DLD1 (cell line): ENCODE measurements at regions not wholly inside any gene's neighbourhood (a gene's known extent, or its start where the extent isn't known, plus 50 kb on each side); places are given as distances from the start of the nearest gene placed in this dataset.
"Not testable (repeated sequence)": the region's sequence is repeated elsewhere in the genome, so short reads cannot be mapped to it uniquely, and the experiment has no call there.

Source experiments
- in situ Hi-C: cut with HindIII; loops from 2 replicates; pipeline ENCODE4 v1.10.0; 2017; ENCODE audit warnings: low sequenced_read_pairs

DNA sequence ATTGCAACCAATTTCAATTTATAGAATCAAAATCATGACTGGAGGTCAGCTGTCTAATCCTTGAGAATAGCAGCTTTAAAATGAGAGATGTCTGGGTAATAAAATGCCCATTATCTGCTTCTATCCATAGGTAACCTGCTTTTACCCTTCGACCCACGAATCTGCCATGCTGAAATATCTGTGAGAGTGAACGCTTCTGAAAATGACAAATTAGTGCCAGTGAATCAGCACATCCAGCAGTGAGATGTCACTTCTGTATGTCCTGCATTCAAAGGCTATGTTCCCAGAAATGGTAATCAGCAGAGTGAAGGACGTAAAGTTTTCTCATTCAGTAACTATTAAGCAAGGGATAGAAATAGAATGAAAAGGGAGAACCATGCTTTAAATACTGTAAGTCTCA lies 532.4 kb upstream of the ITGA1 start:
- in situ Hi-C loops, result no loop called here

DNA sequence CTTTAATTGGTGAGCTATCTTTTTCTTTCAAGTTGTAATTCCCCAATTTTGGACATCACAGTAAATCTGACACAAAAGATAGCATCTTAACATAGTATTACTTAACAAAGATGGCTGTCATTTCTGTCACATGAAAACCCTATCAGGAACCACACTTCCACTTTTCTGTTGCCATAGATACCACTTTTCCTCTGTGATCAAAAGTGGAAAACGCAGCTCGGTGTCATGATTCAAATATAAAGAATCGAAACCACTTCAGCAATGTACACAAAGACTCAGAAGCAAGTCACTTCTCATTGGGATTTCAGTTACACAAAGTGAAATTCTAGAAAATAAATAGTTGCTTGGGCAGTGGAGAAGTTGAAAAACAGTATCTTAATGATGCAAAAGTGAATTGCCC lies 524.9 kb upstream of the ITGA1 start:
- in situ Hi-C loops, result no loop called here

DNA sequence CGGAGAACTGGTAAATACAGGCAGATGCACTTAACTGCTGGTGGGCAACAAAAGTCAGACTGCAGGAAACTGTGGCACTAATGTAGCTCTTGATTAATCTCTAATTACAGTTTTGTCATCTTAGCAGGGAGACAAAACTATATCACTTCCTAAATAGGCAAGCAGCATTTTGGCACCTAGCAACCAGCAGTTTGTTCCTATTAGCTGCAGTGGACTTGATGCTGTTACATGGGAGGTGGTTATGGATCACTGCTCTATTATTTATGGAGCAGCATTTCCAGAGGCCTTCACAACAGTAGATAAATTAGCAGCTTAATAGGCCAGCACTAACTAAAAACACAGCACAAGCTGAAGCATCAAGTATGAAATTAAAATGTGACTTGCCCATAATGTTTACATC lies 518.3 kb upstream of the ITGA1 start:
- in situ Hi-C loops, result no loop called here

DNA sequence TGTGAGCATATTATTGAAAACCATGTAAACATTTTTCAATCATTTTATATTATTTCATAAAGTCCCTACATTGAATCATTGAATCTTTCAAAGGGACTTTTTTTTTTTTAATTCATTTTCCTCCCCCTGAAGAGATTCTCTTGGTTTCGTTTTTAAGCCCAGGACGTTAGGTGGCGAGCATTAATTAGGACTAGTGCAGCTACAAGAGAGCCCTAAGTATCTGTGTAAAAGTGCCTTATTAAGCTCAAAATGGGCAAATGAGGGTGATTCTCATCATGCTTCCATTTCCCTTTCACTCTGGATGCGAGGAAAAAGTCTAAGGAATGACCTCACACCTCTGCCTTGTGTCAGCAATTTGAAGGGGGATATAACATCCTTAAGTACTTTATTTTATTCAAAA lies 517.9 kb upstream of the ITGA1 start:
- in situ Hi-C loops, result no loop called here

DNA sequence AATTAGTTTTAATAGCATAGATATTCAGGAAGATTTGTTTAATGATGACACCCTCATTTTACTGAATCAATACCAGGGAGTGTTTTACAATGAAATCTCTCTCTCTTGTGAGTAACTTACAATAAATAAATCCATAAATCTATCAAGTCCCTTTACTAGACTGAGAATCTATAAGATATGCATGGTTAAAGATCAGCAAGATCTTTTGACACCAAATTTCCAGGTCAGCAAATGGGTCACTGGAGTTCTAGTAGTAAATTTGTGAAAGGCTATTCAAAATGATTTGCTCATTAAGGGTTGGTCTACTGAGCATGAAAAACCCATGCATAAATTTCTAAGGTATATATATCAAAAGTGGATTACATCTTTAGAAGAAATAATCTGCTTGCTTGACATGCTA lies 512.1 kb upstream of the ITGA1 start:
- in situ Hi-C loops, result no loop called here

DNA sequence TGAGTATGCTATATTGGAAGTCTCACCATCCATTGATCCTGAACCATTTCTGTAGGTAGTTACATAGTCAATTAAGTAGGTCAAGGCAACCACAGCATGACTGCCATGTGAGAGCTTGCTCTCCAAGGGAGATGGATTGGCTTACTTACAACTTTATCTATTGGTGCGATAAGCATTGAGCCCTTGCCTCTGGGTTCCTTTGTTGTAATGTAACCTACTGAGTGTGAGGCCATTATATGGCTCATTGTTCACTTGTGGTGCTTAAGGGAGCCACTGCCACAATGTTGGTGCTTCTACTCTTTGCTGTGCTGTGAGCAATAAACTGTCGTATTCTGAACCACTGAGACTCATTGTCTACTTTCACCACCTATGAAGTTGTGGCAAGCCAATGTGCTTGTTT lies 510.6 kb upstream of the ITGA1 start:
- in situ Hi-C loops, result no loop called here

DNA sequence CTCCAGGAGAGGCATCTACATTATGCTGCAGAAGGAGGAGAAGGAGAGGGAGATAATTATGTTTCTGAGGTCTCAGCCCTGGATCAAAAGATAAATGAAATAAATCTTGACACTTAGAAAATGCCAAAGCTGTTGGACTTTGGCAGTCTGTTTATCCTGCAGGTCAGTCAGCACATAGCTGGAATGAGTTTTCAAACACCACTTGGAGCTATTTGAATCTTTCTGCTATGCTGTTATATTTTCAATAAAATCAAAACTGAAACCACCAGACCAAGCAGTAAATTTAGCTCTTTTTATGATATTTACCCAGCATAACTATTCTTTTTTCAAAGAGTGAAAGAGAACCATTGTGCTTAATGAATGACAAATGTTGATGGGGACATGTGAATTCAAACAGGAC lies 505.1 kb upstream of the ITGA1 start:
- in situ Hi-C loops, result no loop called here

DNA sequence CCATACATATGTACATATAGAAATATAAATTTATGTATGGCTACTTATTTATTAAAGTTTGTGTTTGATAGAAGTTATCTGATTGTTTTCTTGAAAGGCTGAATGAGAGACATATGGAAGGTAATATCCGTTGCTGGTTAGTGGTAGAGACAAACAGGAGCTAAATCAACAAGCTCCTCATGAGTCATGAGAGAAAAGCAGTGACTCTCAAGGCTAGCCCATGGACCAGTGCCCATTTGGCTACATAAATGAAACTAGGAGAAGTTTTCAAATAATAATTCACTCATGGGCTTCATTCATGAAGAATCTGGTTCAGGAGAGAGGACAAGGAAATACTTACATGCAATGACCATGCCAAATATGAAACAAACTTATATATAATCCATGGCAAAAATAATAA lies 504.5 kb upstream of the ITGA1 start:
- in situ Hi-C loops, result no loop called here

DNA sequence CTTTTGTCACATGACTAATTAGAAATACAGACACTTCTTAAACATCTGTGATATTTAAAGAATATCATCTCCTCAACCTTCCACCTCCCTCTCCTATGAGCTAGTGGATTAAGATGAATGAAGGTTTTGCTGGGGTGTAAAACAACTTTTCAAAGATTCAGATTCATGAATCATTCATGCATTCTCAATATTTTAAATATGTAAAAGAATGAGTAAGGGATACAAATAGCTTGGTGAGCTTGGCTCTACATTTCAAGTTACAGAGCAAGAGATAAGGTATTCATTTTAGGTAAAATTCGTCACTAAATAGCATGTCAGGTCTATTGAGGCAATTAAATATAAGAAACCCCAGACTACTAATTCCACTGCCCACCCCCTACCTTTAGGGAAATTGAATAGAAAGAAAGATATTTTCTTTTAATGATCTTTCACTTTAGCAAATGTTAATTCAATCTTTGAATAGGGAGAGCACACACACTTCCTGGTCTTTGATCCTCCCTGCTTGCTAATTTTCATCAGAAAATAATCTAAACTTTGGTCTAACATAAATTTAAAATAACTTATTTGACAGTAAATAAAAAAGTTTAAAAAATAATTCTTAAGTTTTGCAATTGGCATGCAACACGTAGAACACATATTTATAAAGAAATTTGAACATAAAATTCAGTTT lies 486.9 kb upstream of the ITGA1 start:
- in situ Hi-C loops, result no loop called here

DNA sequence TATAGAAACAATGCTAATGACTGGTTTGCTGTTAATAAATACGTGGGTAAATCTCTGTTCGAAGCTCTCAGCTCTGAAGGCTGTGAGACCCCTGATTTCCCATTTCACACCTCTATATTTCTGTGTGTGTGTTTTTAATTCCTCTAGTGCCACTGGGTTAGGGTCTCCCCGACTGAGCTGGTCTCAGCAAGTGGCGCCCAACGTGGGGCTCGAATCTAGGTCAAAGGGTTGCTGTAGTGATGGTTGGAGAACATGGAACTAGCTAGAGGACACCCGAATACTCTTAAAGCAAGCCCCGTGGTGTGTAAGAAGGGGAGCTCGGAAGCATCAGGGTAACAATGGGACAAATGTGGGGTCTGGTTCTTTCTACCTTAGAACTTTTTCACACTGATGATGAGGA lies 482.9 kb upstream of the ITGA1 start:
- in situ Hi-C loops, result not testable (repeated sequence)

DNA sequence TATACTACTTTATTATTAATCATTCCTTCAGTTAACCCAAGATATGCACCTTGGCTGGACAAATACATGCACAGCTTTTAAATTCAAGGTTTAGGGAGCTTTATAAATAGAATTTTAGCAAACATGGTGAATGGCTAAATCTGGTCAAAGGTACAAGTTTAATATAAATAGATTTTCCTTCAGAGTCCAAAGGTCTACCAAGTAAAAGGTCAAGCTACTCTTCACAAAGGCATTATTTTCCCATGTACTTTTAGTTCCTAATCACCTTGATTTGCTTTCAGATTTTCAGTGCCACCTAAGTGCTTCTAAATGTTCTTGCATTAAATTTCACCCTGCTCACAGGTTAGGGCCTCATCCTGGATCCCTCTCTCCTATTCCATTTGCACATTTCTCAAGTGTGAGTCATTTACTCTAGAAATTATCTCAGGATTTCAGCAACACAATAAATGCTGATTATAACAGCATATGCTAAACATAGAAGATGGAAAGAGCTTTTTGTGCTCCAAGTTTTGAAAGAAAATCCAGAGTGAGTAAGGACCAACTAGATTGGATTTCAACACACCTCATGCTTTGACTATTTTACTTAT lies 459.4 kb upstream of the ITGA1 start:
- in situ Hi-C loops, result no loop called here

DNA sequence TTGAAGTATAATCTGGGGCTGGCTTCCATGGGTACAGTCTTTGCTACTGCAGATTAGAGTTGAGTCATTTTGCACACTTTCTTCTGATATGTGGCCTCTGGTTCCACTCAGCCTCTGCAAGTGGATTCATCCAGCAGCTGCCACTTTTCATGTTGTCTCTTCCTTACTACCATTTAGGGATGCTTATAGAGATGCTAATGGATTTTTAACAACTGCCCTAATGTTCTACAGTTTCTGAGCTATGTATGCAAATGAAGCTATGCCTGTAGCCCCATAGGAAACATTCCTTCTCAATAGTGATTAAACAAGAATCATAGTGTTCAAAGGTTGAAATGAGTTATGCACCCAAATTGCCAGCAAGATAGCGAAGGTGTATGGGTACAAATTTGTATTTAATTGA lies 456.0 kb upstream of the ITGA1 start:
- in situ Hi-C loops, result no loop called here

DNA sequence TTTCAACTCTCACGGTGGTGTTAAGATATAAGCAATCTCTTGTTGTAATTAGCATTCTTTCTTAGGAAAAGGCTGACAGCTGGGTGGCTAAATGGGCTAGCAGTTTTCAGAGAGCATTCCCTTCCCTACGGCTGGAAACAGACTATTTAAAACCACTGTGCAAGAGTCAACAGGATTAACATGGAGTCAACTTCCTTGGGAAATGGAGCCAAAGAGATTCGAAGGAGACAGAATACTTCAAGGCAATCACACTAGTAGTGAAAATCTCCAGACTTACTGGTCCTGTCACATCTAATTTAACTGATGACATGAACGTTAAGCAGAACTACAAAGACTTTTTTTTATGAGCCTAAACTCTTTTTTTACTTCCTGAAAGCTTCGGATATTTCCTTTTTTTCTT lies 453.3 kb upstream of the ITGA1 start:
- in situ Hi-C loops, result no loop called here

DNA sequence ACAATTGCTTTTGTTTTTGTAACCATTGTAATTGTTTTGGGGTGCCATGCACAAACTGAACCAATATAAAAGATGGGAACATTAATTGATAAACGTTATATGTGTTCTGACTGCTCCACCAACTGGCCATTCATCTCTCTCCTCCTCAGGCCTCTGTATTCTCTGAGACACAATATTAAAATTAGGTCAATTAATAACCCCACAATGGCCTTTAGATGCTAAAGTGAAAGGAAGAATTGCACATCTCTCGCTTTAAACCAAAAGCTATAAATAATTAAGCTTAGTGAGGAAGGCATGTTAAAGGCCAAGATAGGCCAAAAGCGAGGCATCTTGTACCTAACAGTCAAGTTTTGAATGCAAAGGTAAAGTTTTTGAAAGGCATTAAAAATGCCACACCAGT lies 448.4 kb upstream of the ITGA1 start:
- in situ Hi-C loops, result no loop called here

DNA sequence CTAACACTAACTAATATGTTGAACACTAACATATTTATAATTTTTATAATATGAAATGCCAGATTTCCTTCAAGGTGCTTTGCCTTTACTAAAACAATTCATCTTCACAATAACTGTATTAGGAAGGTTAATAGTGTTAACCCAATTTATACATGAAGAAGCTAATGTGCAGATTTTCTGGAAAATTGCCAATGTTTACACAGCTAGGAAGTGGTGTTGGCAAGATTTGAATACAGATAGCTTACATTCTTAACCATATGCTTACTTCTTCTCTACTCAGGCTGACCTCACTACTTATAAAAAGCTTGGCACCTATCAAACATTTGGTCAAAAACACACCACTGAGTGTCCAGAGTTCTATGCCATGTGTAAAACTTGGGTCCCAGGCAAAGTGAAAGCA lies 445.4 kb upstream of the ITGA1 start:
- in situ Hi-C loops, result no loop called here

DNA sequence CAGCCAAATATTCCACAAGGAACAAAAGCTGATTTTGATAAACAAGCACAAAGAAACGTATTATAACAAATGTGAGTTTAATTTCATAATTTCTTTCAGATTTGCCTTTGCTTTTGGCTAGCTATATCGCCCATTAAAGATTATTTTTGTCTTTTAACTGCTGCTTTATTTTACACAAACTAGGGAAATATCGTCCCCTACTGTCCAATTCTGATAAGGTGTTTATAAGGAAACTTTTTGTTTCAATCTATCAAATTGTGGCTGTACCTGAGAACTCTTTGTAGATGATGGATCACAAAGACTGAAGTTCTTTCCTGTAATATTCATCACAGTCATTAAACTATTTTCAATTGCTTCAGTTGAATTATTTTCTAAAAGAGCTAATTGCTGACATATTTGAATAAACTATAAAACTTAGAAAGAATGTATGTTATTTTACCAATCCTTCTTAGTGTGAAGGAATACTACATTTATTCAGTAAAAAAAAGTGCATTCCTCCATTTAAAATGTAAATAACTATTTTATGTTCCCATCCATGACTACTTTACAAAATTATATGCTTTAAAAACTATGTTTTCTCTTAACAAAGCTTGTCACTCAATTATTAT lies 431.3 kb upstream of the ITGA1 start:
- in situ Hi-C loops, result no loop called here

DNA sequence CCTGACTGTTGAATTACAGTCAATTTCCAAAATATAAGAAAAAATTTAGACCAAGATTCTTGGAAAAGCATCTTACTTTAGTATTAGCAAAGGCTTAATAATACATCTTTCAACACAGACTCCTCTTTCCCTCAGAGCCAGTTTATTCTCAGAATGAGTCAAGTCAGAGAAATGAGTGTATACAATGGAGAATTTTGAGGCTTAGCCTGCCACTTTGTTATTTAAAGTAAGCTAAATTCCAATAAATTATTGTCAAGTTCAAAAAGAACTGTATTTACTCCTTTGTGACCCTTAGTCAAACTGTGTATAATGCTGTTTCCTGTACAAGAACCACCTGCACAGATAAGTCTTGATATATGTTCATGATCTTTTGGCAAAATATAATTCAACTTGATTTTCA lies 428.5 kb upstream of the ITGA1 start:
- in situ Hi-C loops, result no loop called here

DNA sequence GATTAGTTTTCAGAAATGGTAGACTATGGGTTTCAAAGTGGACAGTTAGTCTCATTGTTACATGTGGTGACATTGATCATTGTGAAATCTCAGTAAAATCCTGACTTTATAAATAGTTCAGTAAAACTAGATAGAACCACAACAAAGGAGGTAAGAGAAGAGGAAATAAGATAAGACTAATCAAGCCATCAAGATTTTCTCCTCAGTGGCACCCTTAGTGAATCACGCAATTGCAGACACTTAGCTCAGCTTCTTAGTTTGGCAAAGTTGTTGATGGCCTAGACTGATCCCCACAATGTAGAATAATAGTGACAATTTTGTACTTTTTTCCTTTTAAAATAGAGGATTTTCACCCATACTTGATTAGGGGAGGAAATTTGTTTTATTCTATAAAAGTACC lies 426.7 kb upstream of the ITGA1 start:
- in situ Hi-C loops, result no loop called here

DNA sequence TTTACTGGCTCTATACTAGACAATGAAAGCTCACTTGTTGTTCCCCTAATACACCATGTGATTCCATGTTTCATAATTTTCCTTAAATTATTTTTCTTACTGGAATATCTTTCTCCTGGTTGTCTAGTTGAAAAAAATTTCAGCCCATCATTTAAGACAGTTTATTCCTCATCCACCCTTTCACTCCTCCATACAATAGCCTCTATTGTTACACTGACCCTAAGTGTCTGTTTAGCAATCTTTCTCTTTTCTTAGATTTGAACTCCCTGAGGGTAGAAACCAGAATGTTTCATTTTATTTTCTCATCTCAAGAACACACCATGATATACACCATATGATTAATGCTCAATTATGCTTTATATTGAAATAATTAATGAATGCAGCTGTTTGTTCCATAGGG lies 413.4 kb upstream of the ITGA1 start:
- in situ Hi-C loops, result no loop called here

DNA sequence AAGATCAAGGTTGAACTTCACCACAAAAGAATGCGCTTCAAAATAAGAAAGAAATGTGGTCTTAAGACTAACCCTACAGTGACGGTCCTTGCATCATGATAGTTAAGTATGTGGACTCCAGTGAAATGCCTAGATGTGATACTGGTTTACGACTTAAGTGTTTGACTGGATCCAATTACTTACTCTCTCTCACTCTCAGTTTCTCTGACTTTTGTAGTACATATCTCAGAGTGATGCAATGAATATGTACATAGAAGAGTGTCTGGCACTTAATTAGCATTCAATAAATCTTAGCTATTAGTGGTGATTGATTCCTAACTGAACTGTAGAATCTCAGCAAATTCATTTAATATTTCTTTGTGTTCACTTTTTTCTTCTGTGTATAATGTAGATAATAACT lies 411.7 kb upstream of the ITGA1 start:
- in situ Hi-C loops, result no loop called here

DNA sequence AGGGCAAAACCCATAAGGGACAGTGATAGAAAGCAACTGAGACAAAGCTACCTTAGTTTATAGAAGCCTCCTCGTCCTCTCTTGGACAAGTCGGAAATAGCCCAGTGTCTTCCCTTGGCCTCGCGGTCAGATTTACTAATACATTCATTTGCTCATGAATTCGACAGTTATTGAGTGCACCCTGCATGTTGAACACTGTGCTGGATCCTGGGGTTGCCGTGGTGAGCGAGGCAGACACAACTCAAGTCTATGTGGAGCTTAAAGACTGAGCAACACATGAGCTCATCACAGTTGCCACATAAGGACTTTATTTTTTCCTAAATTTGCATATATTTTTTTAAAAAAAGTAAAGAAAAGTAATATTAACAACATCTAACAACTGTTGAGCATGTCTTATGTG lies 411.1 kb upstream of the ITGA1 start:
- in situ Hi-C loops, result no loop called here

DNA sequence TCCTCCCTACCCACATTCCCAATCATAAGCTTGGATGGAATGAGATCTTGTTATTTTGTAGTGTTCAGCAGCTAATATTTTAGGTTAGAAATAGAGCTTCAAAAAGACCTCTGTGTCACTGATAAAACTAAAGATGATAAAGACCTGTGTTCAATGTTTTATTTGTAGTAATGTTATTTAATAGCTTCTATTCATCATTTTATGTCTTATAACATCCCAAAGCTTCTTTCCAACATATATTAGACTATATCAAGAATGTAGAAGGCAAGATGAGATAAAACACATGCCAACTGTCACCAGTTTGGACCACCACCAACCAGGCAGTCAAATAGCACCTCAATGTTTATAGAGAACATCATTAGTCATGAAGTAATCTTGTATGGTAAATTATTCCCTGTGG lies 409.5 kb upstream of the ITGA1 start:
- in situ Hi-C loops, result no loop called here

DNA sequence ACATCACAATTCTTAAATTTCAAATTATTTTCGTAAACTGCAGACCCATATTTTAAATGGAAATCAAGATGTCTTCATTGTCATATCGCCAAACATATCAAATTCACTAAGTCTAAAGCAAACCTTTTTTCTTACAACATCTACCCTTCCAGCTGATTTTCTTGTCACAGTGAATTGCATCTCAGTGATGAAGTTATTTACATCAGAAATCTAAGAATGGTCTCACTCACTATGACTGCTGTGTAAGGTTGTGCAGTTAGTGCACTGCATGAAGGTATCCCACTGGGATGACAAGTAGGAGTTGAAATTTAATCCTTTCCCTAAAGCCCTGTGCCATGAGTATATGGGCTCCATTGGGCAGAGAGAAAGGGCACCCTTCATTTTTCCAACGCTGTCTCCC lies 399.4 kb upstream of the ITGA1 start:
- in situ Hi-C loops, result no loop called here
